Heart right ventricle (tissue), 16 donors: ENCODE measurements at regions not wholly inside any gene's neighbourhood (a gene's known extent, or its start where the extent isn't known, plus 50 kb on each side); places are given as distances from the start of the nearest gene placed in this dataset.
A peak's percentile ranks its signal among the peaks of the same experiment; 100 is the strongest.

ENCODE experiments used
- ATAC-seq, 8 donors: fragments of 200-7000 bp; cut with Tn5 transposase; one replicate each; pipeline ENCODE4 v1.9.1; 2020; ENCODE audit warnings: mild to moderate bottlenecking in 8 of 8, moderate library complexity in 8 of 8, moderate number of reproducible peaks in 1 of 8
- DNase-seq, 2 donors: peaks; one replicate each; pipeline ENCODE4 v3.0.0-alpha.2; 2020
- H3K27ac ChIP-seq, 10 donors: fragments of 200-600 bp; sonication (generic) in 2 of 10; one replicate each; pipeline versions ENCODE4 v1.5.0 to v1.8.0; 2020 to 2022; ENCODE audit warnings: mild to moderate bottlenecking in 3 of 10
- H3K27me3 ChIP-seq, 7 donors: fragments of 200-600 bp; one replicate each; pipeline ENCODE4 v1.8.0; 2021 to 2022; ENCODE audit warnings: mild to moderate bottlenecking in 2 of 7
- H3K36me3 ChIP-seq, 9 donors: fragments of 200-600 bp; sonication (generic) in 1 of 9; one replicate each; pipeline versions ENCODE4 v1.5.0 to v1.8.0; 2020 to 2022; ENCODE audit warnings: mild to moderate bottlenecking in 2 of 9
- H3K4me1 ChIP-seq, 9 donors: fragments of 200-600 bp; sonication (generic) in 1 of 9; one replicate each; pipeline versions ENCODE4 v1.5.0 to v1.8.0; 2020 to 2022; ENCODE audit warnings: mild to moderate bottlenecking in 4 of 9
- H3K4me3 ChIP-seq, 10 donors: fragments of 200-600 bp; sonication (generic) in 2 of 10; one replicate each; pipeline versions ENCODE4 v1.5.0 to v1.8.0; 2020 to 2022; ENCODE audit warnings: mild to moderate bottlenecking in 7 of 10, moderate library complexity in 2 of 10
- H3K9me3 ChIP-seq, 11 donors: fragments of 200-600 bp in 10 of 11; sonication (generic) in 2 of 11; one replicate each; pipeline versions ENCODE4 v1.5.0 to v1.8.0; 2013 to 2022; ENCODE audit warnings: mild to moderate bottlenecking in 2 of 11, control low read depth in 1 of 11, moderate library complexity in 1 of 11
- CTCF ChIP-seq, 9 donors: fragments of 200-600 bp; sonication (generic) in 2 of 9; IDR thresholded peaks; one replicate each; pipeline versions ENCODE4 v1.5.0 to v1.8.0; 2021 to 2022; ENCODE audit warnings: antibody characterized with exemption in 9 of 9, mild to moderate bottlenecking in 5 of 9, moderate library complexity in 1 of 9
- WGBS, 2 donors: extraction: QIAGEN DNeasy Blood & Tissue Kit; methylation state at CpG; one replicate each; pipeline ENCODE4 v1.1.7; 2013; ENCODE audit warnings: inconsistent platforms in 1 of 2; 5-methylcytosine and 5-hydroxymethylcytosine counted together
- intact Hi-C, 10 donors: fragments of 100-400 bp; cut with DNase I; formaldehyde crosslinking; loops; one replicate each; pipeline versions ENCODE4 v1.11.1 to v1.14.2; 2022
- donor health status: Arrhythmogenic right ventricular cardiomyopathy.
- donor health status: ischemic (EF 13 %, LVEDD 7.1; RV severe dilation, severe dysfunction).
- donor health status: healthy with polysubstance abuse.
- donor health status: DM: no; HTN: yes; CAD: no.
- donor health status: DM: no; HTN: no; CAD: no.
- donor health status: ischemic (EF 25% LVEDD 6.9; RV normal size, moderate dysfunction).
- donor health status: ischemic (EF 25% LVEDD 5.7; RV mildly dilated, moderate dysfunction).
- donor health status: healthy.
- donor health status: DM: yes; HTN: yes; CAD: no.
- donor health status: Ischemic cardiomyopathy.
- donor health status: ischemic (EF 35%, LVEDD 5.7; RV mildly dilated, moderate dysfunction).
- donor health status: nonischemic (EF 11% LVEDD 7.7; RV severe dilation, severe dysfunction).
- donor health status: DM: yes; HTN: yes; CAD: no.
- donor health status: PGD.
- donor health status: ischemic (EF 29% LVEDD 5.4; RV normal size, mild dysfunction).
- donor health status: nonischemic (EF 23%, LVEDD 6.1; RV moderate dilation, normal function).

- Histone ChIP-seq H3K27ac (no peak overlapping the region), H3K4me1 (peaks cover 0 to 13% (median 8%) of the 10 kb centered on the region in 9 donors), H3K27me3 (no peaks in the 10 kb centered on the region), H3K4me3 (no peak overlapping the region), H3K36me3 (no peaks in the 10 kb centered on the region), H3K9me3 (no peaks in the 10 kb centered on the region)
- no peak for DNase-seq
- TF ChIP-seq CTCF (IDR thresholded peaks at IDR 0.05), result no peak
- WGBS, 2 donors, result 61 to 65% methylated on average over 6 of the region's 6 CpGs
- intact Hi-C loops, result no loop called here
- no peak for ATAC-seq
Observed at GRCh38 chr6:93786474-93787330, 367.3 kb upstream of the EPHA7 start.

- 77 to 87% methylated on average over 3 of the region's 3 CpGs for WGBS, 2 donors
- ATAC-seq, result peak in 1 of 8 donors; percentile 16
- Histone ChIP-seq H3K27me3 (no peaks in the 10 kb centered on the region), H3K9me3 (no peaks in the 10 kb centered on the region), H3K4me1 (peaks cover 0 to 13% (median 8%) of the 10 kb centered on the region in 9 donors), H3K36me3 (no peaks in the 10 kb centered on the region), H3K27ac (peak overlapping the region in 8 of 10 donors; percentile 6 to 76 (median 48)), H3K4me3 (peak overlapping the region in 6 of 10 donors; percentile 10 to 31 (median 24))
- intact Hi-C loops, result no loop called here
- no peak for TF ChIP-seq CTCF (IDR thresholded peaks at IDR 0.05)
- no peak for DNase-seq
Observed at GRCh38 chr6:93785694-93786030, 366.3 kb upstream of the EPHA7 start.

- no peak for DNase-seq
- 40 to 42% methylated on average over 8 of the region's 8 CpGs for WGBS, 2 donors
- peaks cover 0 to 13% (median 8%) of the 10 kb centered on the region in 9 donors for H3K4me1 ChIP-seq
- no peaks in the 10 kb centered on the region for H3K9me3 ChIP-seq
- peak; percentile 34 to 93 (median 71) for ATAC-seq
- H3K36me3 ChIP-seq, result no peaks in the 10 kb centered on the region
- no peaks in the 10 kb centered on the region for H3K27me3 ChIP-seq
- TF ChIP-seq CTCF (IDR thresholded peaks at IDR 0.05), result no peak
- H3K27ac ChIP-seq, result peak overlapping the region in 8 of 10 donors; percentile 6 to 76 (median 48)
- intact Hi-C loops, result loop anchor here in 1 of 10 donors (5.0 kb wide), 1 partner anchor 467 kb away; no protein-coding TSS in a partner anchor
- H3K4me3 ChIP-seq, result peak overlapping the region in 6 of 10 donors; percentile 10 to 31 (median 24)
Observed at GRCh38 chr6:93784794-93785693, 365.7 kb upstream of the EPHA7 start.
